ENCODE measurements at regions not wholly inside any gene's neighbourhood (a gene's known extent, or its start where the extent isn't known, plus 50 kb on each side); places are given as distances from the start of the nearest gene placed in this dataset.

GRCh38 chr1:185517808-185518419, 200.9 kb upstream of the IVNS1ABP start:
- TF ChIP-seq, protein P1, sequence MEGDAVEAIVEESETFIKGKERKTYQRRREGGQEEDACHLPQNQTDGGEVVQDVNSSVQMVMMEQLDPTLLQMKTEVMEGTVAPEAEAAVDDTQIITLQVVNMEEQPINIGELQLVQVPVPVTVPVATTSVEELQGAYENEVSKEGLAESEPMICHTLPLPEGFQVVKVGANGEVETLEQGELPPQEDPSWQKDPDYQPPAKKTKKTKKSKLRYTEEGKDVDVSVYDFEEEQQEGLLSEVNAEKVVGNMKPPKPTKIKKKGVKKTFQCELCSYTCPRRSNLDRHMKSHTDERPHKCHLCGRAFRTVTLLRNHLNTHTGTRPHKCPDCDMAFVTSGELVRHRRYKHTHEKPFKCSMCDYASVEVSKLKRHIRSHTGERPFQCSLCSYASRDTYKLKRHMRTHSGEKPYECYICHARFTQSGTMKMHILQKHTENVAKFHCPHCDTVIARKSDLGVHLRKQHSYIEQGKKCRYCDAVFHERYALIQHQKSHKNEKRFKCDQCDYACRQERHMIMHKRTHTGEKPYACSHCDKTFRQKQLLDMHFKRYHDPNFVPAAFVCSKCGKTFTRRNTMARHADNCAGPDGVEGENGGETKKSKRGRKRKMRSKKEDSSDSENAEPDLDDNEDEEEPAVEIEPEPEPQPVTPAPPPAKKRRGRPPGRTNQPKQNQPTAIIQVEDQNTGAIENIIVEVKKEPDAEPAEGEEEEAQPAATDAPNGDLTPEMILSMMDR (IDR thresholded peaks at IDR 0.05; ENCODE audit: insufficient read depth, low read length, poor library complexity, severe bottlenecking) = no peak
- no peak for TF ChIP-seq EZH2phosphoT487 (conservative IDR thresholded peaks at IDR 0.05; ENCODE audit: low read length)

Measured in SU-DHL-6 (cell line).